HK-2 (cell line): ENCODE measurements at regions not wholly inside any gene's neighbourhood (a gene's known extent, or its start where the extent isn't known, plus 50 kb on each side); places are given as distances from the start of the nearest gene placed in this dataset.

ENCODE experiments used
- DNase-seq: peaks from one replicate; pipeline ENCODE4 v3.0.0-alpha.2; 2018; ENCODE audit not compliant: unreplicated experiment

DNA sequence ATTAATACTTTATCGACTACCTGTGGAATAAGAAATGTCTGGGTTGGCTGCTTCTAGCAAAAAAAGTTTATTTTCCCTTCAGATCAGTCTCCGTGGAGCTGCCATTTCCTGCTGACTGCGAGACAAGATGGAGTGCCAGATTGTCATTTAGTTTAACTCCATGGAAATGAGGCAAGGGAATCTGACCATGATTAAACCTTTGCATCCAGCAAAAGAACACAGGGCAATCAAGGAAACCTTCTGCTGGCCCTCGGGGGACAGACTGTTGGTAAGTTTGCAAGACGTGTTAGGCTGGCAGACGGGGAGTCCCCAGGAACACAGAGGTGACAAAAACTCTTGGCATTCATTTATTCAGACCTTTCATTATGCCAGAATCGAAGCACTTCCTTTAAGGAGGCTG, 52.2 kb upstream of the SPACA1 start:
- DNase-seq: no peak

DNA sequence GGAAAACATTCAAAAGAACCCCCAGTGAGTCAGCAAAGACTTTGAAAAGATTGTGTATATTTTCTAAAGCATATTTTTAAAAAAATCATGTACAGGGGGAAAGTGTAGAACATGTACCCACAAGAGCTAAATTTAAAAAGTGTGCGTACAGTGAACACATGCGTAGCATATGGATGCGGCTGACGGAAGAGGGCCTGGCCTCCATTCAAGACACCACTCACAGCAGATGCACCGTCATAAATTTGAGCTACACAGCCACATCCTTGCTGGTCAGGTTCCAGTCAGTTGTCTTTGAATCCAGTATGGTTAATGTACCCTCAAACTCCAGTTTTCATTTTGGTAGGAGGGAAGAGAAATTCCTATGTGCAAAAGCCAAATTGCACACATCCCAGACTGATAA, 54.3 kb upstream of the SPACA1 start:
- DNase-seq: no peak

DNA sequence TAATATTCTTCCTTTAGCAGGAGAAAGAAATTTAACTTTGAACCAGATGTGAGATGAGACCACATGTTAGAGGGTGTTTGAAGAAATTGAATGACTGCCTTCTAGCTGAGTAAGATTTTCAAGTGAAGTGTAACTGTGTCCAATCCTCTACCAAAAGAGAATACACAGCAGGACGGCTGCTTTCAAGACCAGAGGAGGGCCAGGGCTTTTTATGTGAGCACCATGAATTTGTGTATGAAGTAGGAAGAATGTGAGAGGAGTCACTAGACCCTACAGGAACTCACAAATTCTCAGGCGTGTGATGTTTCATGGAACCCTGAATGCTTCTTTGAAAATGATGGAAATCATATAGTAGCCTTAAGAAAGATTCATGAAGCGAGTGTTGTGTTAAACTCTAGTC, 56.8 kb upstream of the SPACA1 start:
- no peak for DNase-seq

DNA sequence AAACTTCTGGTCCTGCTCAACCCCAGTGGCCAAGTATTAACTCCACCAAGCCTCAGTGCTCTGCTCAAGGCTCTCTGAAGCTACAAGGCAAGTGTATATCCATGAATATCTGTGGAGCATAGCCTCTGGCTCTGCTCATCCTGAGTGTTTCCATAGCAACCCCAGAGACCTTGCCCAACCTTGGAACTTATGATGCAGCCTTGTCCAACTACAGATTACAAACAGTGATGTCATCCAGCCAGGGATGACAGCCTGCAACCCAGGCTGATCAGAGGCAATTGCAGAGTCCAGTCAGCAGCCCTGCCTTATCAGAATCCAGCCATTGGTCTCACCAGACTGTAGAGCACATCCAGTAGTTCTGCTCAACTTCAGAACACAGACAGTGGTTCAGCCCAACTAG, 65.5 kb upstream of the SPACA1 start:
- no peak for DNase-seq

DNA sequence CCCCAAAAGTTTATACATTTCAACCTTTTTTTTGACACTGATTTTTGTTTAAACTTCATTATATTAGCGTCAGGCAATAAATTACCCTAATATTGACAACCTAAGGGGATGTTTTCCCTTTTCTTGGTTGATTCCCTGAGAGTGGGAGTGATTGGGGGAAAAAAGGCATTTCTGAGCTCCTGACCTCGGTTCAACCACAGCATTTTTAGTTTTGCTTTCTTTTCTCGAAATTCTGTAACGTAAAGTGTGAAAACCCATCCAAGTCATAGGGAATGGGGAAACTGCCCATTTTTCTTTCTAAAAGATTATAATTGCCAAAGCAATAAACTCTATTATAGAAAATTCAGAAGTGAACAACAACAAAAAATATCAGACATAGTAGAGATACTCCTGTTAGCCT, 67.9 kb upstream of the SPACA1 start:
- DNase-seq: no peak

DNA sequence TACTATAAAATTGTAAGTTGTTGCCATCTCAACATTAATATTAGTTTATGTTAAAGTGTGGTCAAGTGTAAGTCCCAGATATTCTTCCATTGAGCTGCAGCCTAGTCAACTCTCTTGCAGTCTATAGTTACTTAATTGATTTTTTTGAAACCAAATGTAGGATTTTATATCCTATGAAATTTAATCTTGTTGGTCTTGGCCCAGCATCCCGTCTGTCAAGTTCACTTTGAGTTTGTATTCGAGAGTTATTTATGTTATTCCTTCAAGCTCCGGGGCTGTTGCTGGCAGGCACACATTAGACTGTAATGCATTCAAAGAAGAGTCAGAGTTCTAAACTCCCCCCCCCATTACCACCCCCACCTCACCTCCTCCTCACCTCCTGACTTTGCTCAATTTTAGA, 71.0 kb upstream of the SPACA1 start:
- DNase-seq: no peak

DNA sequence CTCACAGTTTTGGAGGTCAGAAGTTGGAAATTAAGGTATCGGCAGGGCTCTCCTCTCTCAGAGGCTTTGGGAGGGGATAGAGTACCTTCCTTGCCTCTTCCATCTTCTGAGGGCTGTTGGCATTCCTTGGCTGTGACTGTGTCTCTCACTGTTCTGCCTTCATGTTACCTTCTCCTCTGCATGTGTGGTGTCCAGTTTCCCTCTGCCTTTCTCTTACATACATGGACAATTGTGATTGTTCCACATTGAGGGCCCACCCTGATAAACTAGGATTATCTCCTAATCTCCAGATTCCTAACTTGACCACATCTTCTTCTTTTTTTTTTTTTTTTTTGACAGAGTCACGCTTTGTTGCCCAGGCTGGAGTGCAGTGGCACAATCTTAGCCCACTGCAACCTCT, 72.1 kb upstream of the SPACA1 start:
- no peak for DNase-seq

DNA sequence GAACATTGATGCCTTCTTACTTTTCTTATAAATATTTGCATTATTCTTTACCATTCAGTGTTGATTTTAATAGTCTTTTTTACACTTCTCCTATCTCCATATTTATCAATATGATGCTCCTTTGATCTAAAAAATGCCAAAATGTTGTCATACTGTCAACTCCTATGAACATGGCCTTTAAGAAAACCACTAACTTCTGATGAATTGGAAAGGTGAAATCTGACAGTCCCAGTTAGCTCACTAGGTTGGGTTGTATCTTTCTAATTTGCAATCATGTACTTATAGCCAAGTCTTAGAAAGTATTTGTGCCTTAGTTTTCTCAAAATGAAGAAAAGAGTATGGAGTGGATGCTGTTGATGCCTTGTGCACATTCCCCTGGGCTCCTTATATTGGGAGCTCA, 75.4 kb upstream of the SPACA1 start:
- no peak for DNase-seq

DNA sequence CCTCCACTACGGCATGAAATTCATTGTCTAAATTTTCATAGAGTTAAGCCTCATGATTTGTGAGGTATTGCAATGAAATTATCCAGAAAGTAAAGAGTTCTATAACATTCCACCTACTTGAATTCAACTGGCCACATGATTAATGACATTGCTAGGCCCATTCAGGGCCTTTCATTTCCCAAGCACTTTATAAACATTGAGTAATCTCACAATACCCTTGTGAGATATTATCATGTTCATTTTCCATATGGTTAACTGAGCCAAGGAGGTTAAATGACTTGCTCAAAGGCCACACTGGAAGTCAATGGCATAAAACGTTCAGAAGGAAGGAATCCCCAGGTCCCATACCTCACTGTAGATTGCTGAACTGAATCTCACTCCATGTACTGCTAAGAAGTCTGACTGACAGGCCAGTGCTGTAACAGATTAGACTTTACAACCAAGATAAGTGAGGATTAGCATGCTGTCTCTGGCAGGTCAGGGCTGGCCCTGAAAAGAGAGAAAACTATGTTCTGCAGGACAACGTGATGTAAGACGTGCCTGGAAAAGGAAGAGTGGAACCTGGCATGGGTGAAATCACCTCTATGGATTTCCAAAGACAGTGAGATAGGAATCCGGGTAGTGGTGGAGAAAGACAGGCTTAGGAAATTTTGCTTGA, 75.9 kb upstream of the SPACA1 start:
- no peak for DNase-seq

DNA sequence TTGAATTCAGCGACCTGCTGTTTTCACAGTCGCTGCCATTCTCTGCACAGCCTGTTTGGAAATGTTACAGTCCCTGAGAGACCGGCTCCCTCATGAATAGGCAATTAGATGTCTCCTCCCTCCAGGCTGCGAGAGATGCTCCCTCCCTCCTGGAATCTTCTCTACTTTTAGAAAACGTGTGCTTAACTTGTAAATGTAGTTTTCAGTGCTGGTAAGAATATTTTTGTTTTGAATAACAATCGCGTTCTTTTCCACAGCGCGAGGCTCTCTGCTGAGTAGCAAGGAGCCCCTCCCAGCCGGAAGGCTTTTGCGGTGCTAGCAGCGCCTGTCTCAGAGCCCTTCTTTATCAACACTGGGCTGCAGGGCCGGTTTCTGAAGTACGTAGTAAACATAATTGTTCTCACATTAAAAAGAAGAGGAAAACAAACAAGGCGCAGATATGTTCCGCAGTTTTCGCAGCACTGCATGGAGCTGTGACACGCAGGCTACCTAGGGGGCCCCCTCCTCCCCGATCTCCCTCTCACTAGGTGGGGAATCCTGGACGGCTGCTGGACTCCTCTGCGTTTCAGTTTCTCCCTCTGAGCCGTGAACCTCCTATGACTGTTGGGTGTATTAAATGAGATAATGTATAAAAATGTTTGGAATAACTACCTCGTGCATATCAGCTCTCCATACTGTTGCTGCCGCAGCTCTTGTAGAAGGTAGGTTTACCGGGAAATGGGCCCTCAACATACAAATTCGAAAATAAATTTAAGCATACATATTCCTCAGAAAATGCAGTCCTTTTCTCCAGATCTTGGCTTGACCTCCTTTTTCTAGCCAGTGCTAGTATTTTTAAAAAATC, 79.0 kb upstream of the SPACA1 start:
- no peak for DNase-seq

DNA sequence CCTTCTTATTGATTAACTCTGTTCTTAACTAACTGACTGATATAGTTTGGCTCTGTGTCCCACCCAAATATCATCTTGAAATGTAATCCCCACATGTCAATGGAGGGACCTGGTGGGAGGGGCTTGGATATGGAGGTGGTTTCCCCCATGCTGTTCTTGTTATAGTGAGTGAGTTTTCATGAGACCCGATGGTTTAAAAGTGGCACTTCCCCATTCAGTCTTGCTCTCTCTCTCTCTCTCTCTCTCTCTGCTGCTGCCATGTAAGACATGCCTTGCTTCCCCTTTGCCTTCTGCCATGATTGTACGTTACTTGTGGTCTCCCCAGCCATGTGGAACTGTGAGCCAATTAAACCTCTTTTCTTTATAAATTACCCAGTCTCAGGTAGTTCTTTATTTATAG, 81.8 kb upstream of the SPACA1 start:
- DNase-seq: no peak

DNA sequence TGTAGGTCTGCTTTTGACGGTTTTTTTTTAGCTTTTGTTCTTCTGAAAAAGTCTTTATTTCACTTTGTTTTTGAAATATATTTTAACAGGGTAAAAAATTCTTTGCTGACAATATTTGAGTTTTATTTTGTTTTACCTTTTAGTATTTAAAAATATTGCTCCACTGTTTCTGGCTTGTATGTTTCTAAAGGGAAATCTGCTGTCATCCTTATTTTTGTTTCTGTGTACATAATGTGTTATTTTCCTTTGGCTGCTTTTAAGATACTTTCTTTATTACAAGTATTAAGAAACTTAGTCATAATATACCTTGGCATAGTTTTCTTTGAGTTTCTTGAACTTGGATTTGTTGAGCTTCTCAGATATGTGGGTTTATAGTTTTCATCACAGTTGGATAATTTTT, 88.6 kb upstream of the SPACA1 start:
- DNase-seq: no peak

DNA sequence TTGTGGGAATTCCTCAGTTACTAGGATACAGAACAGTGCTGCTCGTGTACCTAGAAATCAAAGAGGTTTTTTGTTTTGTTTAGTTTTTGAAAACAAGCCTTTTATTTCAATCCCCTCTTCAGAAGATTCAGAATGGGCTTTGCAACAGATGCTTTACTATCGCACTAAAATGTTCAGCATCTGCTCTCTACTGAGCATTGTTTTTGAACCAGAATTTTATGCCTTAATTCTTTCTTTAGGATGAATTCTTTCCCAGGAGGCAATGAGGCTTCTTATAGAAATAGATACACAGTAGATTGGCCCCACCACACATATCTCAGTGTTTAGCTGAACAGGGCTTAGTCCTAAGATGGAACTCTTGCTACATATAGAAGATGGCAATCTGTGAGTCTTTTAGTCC, 95.9 kb upstream of the SPACA1 start:
- DNase-seq: no peak

DNA sequence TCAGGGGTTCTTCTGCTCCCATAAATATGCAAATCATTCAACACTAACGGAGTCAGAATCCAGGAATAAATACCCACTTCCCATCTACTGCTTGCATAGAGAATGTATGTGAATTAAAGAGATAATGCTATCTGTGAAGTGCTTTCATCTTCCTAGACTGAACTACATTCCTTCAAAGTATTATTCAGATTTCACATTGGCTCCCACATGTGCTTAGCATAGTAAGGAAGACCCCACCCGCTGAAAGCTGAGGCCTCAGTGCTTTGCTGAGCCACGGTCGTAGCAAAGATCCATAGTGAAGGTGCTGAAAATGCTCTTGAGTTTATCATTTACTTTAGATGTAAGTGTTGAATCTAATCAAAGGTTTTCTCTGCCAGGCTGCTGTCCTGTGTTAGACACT, 97.0 kb upstream of the SPACA1 start:
- DNase-seq: no peak

DNA sequence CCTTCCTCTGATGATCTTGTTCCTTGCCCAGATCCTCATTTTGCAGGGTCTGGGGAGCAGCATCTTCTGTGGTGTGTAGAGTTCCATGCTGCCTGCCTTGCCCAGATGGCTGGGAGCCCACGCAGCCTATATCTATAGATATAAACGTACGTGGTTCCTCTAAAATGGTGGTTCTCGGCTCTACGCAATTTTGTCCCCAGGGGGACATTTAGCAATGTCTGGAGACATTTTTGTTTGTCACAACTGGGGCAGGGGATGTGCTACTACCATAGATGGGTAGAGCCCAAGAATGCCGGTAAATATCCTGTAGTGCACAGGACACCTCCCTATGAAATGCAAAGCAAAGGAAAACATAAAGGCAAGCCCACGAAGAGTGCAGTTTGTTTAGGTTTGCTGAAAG, 98.4 kb upstream of the SPACA1 start:
- no peak for DNase-seq

DNA sequence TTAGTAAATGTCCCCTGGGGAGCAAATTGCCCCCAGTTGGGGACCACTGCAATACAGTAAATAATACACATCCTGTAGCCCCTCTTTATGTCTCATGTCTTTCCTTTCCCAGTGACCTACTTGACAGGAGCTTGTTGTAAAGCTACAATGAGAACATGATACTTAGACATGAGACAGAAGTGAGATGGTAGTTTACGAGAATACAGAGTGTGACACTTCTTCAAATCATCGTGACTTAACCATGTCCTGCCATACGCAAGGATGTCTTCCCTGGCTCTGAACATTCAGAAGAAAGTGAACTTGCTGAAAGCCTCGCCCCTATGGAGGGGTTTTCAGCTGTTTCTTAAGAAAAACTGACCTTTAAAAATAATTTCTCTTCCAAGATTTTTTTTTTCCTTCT, 101.0 kb upstream of the SPACA1 start:
- DNase-seq: no peak

DNA sequence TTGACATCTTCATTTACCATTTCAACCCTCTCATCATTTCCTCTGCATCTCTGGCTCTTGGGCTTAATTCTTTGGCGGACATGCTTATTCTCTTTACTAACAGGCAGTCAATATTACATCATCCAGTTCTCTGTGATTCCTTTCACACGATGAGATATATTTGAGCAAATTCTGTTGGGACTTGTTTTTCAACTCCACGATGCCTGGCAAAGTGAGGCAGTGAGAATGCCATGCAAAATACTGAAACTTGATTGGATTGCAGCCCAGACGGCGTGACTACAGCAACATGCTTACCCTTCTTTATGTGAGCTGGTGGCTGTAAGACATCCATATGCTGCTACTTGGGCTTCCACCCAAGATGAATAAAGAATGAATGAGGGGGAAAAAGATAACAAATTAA, 101.7 kb upstream of the SPACA1 start:
- DNase-seq: no peak

DNA sequence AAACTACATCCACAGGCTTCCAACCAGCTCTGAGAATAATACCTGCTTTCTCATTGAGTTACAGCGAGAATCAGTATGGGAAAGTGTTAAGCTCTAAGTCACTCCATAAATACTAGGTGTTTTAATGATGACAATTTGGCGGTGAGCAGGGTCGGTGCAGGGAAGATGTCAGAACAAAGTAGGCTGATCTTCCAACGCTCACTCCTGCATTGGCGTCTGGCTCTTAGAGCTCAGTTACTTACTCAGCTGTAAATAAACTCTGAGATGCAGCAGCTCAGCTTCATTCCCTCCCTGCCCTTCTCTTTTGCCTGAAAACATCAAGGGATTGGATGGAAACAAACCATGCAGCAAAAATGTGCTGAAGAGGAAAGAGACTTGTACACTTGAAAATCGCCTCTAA, 102.5 kb upstream of the SPACA1 start:
- no peak for DNase-seq

DNA sequence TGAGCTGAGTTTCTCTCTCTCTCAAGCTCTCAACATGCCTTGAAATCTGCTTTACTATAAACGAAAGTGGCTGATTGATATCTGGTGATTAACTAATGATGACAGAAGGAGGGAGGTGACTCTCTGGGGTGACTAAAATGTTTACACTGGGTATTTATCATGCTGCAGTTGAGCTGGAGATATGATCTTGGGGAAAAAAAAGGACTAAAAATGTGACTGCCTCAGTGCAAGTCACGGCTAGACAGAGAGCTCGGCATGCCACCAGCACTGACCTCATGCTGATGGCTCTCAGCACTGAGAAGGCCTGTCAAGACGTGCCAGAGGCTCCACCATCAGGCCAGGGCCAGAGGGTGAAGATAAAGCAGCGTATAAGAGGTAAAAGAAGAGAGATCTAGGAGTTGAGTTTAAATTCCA, 103.1 kb upstream of the SPACA1 start:
- no peak for DNase-seq

DNA sequence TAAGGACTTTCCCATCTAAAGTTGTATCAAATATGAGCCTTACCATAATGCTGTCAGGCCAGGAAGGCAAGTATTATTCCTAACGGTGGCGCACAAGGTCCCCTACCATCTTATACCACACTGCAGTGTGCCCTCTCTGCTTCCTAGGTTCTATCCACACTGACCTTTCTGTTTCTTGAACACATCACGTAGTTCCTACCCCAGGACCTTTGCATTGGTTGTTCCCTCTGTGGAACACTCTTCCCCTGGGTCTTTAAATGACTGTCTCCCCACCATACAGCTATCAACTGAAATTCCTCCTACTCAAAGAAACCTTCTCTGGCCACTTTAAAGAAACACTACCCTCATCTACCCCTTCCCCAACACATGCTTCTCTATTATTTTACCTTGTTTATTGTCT, 104.5 kb upstream of the SPACA1 start:
- DNase-seq: no peak

DNA sequence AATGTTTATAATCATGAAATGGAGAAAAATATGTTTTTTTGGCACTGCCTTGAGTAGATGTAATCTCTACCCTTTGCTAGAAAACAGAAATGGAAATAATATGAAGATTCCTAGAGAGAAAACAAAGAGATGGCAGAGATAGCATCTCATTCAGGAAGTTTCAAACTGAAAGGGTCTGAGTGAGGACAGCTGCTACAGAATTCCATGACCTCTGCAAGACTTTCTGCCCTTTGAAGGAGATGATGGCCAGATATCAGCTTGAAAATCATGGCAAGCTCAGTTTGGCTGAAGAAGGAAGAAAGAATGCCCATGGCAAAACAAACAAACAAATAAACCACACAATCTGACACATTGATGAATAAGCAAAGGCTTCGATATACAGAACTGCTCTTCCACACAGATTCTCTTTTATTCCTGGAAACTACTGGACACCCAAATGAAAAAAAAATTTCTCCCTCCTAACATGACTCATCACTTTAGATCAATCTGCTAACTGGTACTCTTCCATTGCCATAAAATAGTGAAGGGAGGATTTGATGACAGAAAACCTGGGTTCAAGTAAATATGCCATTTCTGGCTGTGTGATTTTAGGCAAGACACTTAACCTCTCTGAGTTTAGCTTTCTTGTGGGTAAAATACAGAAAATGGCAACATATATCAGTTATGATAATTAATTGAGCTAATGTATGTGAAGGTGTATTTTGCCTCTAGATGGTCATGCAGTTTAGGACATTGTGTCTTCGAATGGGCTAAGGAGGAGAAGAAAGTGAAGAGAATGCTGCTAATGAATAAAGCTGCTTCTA, 105.9 kb upstream of the SPACA1 start:
- DNase-seq: no peak

DNA sequence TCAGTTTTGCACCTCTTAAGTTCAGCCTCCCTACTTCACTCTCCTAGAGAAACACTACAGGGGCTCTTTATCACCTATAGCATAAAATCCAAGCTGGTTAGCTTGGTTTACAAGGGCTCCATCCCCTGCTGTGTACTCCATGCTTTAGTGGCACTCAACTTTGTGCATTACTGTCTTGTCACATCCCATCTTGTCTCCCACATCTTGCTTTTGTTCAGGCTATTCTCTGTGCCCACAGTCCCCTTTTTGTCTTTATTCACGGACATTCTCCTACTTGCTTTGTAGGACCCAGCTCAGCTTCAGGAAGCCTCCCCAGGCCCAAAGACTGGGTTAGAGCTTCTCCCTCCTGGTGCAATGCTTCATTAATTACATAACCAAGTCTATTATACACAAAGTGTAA, 107.9 kb upstream of the SPACA1 start:
- DNase-seq: no peak

DNA sequence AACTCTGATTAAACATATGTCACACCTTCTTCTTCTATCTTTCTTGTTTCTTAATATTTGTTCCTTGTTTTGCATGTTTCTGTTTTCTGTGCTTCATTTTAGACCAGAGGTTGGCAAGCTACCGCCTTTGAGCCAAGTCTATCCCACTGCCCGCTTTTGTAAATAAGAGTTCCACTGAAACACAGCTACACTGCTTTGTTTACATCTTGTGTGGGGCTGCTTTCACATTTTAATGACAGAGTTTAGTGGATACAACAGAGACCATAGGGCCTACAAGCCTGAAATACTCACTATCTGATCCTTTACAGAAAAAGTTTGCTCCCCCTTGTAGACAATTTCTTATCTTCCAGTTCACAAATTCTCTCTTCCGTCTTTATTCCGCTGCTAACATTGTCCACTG, 109.4 kb upstream of the SPACA1 start:
- DNase-seq: no peak
